Smooth muscle cell (in vitro differentiated cells): ENCODE measurements at regions not wholly inside any gene's neighbourhood (a gene's known extent, or its start where the extent isn't known, plus 50 kb on each side); places are given as distances from the start of the nearest gene placed in this dataset.

ENCODE experiments used
- DNase-seq: peaks from one replicate; lab custom pipeline; 2025; ENCODE audit not compliant: unreplicated experiment; lab: John Stamatoyannopoulos, UW
- H2AFZ ChIP-seq: fragments of 200-600 bp; sonication (generic); 2 replicates; pipeline ENCODE4 v1.6.0; 2016; ENCODE audit warnings: antibody characterized with exemption, low read depth, mild to moderate bottlenecking
- H3F3A ChIP-seq: fragments of 200-600 bp; sonication (generic); 2 replicates; pipeline ENCODE4 v1.6.0; 2017; ENCODE audit warnings: antibody characterized with exemption, low read depth
- H3K27ac ChIP-seq: fragments of 200-600 bp; sonication (generic); 2 replicates; pipeline ENCODE4 v1.5.1; 2016; ENCODE audit warnings: low read depth, mild to moderate bottlenecking
- H3K27me3 ChIP-seq: fragments of 200-600 bp; sonication (generic); 2 replicates; pipeline ENCODE4 v1.6.1; 2016; ENCODE audit warnings: low read depth, mild to moderate bottlenecking
- H3K36me3 ChIP-seq: fragments of 200-600 bp; sonication (generic); 2 replicates; pipeline ENCODE4 v1.5.1; 2016; ENCODE audit warnings: low read depth
- H3K4me1 ChIP-seq: fragments of 200-600 bp; sonication (generic); 2 replicates; pipeline ENCODE4 v1.5.1; 2016; ENCODE audit warnings: low read depth
- H3K4me2 ChIP-seq: fragments of 200-600 bp; sonication (generic); 2 replicates; pipeline ENCODE4 v1.6.0; 2016; ENCODE audit warnings: mild to moderate bottlenecking
- H3K4me3 ChIP-seq: fragments of 200-600 bp; sonication (generic); 2 replicates; pipeline ENCODE4 v1.5.1; 2016; ENCODE audit warnings: mild to moderate bottlenecking
- H3K79me2 ChIP-seq: fragments of 200-600 bp; sonication (generic); 2 replicates; pipeline ENCODE4 v1.6.0; 2016; ENCODE audit warnings: low read depth, mild to moderate bottlenecking
- H3K9ac ChIP-seq: fragments of 200-600 bp; sonication (generic); 2 replicates; pipeline ENCODE4 v1.6.0; 2016; ENCODE audit warnings: low read depth
- H3K9me3 ChIP-seq: fragments of 200-600 bp; sonication (generic); replicated peaks from 2 replicates; pipeline ENCODE4 v1.5.1; 2016; ENCODE audit warnings: low read depth
- H4K20me1 ChIP-seq: fragments of 200-600 bp; sonication (generic); 2 replicates; pipeline ENCODE4 v1.6.0; 2016; ENCODE audit warnings: low read depth
- WGBS: methylation state at CpG from one replicate; pipeline ENCODE4 v1.1.7; 2016; ENCODE audit warnings: low lambda C conversion rate; 5-methylcytosine and 5-hydroxymethylcytosine counted together
- TF ChIP-seq, protein P1 (sequence below): fragments of 200-600 bp; sonication (generic); IDR thresholded peaks from 2 replicates; pipeline ENCODE4 v1.5.1; 2017; ENCODE audit warnings: borderline replicate concordance, mild to moderate bottlenecking, antibody characterized with exemption; ENCODE audit not compliant: insufficient read depth, poor library complexity, severe bottlenecking

DNA sequence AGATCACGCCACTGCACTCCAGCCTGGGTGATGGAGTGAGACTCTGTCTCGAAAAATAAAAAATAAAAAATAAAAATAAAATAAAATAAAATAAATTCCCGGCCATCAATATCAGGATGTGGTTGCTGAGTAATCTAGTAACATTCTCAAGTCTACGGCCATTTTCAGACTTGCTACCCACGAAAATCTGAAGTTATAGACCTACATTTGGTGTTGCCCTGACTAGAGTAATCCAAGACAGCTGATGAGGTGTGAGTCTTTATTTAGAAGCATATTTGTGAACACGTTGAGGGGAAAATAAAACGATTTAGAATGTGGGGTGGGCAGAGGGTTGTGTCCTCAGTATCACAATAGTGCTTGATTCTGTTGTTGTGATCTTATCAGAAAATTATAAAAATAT is 130.2 kb upstream of the MID1 start:
- no peak overlapping the region for H3K4me2 ChIP-seq
- H3F3A ChIP-seq = no peaks in the 10 kb centered on the region
- 68% methylated on average over 7 of the region's 7 CpGs for WGBS
- H3K9ac ChIP-seq = no peak overlapping the region
- H2AFZ ChIP-seq = no peak overlapping the region
- peaks cover 9% of the 10 kb centered on the region for H3K4me1 ChIP-seq
- TF ChIP-seq, protein P1, sequence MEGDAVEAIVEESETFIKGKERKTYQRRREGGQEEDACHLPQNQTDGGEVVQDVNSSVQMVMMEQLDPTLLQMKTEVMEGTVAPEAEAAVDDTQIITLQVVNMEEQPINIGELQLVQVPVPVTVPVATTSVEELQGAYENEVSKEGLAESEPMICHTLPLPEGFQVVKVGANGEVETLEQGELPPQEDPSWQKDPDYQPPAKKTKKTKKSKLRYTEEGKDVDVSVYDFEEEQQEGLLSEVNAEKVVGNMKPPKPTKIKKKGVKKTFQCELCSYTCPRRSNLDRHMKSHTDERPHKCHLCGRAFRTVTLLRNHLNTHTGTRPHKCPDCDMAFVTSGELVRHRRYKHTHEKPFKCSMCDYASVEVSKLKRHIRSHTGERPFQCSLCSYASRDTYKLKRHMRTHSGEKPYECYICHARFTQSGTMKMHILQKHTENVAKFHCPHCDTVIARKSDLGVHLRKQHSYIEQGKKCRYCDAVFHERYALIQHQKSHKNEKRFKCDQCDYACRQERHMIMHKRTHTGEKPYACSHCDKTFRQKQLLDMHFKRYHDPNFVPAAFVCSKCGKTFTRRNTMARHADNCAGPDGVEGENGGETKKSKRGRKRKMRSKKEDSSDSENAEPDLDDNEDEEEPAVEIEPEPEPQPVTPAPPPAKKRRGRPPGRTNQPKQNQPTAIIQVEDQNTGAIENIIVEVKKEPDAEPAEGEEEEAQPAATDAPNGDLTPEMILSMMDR = no peak
- no peaks in the 10 kb centered on the region for H3K27me3 ChIP-seq
- H4K20me1 ChIP-seq = no peaks in the 10 kb centered on the region
- no peaks in the 10 kb centered on the region for H3K9me3 ChIP-seq
- H3K4me3 ChIP-seq = no peak overlapping the region
- H3K36me3 ChIP-seq = no peaks in the 10 kb centered on the region
- no peak for DNase-seq
- H3K27ac ChIP-seq = no peak overlapping the region
- no peaks in the 10 kb centered on the region for H3K79me2 ChIP-seq

DNA sequence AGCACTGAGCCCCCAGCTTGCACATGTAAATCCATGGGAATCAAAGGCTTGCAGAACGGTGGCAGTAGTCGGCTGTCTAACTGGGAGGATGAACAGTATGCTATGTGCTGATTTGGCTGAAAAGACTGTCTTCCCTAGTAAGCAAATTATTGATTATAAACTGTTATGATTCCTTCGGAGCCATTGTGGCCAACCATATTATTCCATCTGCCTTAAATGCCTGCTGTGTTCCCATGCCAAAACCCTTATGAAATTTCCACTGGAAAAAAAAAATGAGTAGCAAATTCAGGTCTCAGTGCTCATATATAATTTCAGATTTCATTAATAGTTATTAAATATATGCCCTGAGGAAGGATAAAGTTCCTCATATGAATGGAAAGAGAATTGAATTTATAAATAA is 132.7 kb upstream of the MID1 start:
- 57% methylated on average over 3 of the region's 3 CpGs for WGBS

DNA sequence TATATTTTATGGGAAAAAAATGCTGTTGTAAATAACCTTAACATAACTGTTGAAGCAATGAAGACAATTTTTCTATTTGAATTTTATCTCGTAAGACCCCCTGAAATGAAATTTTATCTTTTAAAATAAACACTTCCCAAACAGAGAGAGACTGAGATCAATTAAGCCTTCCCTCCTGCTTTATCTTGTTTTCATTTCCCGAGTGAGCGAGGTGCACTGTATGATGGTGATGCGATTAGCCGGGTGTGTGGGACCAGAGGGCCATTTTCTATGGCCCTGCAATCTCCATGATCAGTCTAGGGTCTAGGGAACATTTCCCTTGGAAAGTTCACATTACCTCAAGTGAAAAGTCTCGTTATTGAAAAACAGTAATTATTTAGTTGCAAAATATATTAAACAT is 134.1 kb upstream of the MID1 start:
- Histone ChIP-seq H3K79me2 (no peaks in the 10 kb centered on the region), H3K4me3 (no peak overlapping the region), H3K4me1 (peaks cover 17% of the 10 kb centered on the region), H2AFZ (no peak overlapping the region), H3K4me2 (no peak overlapping the region), H4K20me1 (no peaks in the 10 kb centered on the region), H3K9ac (no peak overlapping the region), H3K27ac (peak overlapping the region; percentile 78), H3F3A (no peaks in the 10 kb centered on the region), H3K36me3 (no peaks in the 10 kb centered on the region), H3K27me3 (no peaks in the 10 kb centered on the region), H3K9me3 (no peaks in the 10 kb centered on the region)
- DNase-seq = no peak
- WGBS = 72% methylated on average over 6 of the region's 6 CpGs
- TF ChIP-seq, protein P1 = no peak

More for the DNA sequence above, 132.7 kb upstream of the MID1 start:
- H3K4me2 ChIP-seq = no peak overlapping the region
- H3K27ac ChIP-seq = no peak overlapping the region
- H3K36me3 ChIP-seq = no peaks in the 10 kb centered on the region
- H4K20me1 ChIP-seq = no peaks in the 10 kb centered on the region
- no peak for DNase-seq
- no peaks in the 10 kb centered on the region for H3K9me3 ChIP-seq
- no peaks in the 10 kb centered on the region for H3K27me3 ChIP-seq
- no peak overlapping the region for H3K4me3 ChIP-seq
- no peaks in the 10 kb centered on the region for H3K79me2 ChIP-seq
- H3K9ac ChIP-seq = no peak overlapping the region
- H2AFZ ChIP-seq = no peak overlapping the region
- no peaks in the 10 kb centered on the region for H3F3A ChIP-seq
- TF ChIP-seq, protein P1 = no peak
- H3K4me1 ChIP-seq = peaks cover 17% of the 10 kb centered on the region
